ENCODE measurements at regions not wholly inside any gene's neighbourhood (a gene's known extent, or its start where the extent isn't known, plus 50 kb on each side); places are given as distances from the start of the nearest gene placed in this dataset.

DNA sequence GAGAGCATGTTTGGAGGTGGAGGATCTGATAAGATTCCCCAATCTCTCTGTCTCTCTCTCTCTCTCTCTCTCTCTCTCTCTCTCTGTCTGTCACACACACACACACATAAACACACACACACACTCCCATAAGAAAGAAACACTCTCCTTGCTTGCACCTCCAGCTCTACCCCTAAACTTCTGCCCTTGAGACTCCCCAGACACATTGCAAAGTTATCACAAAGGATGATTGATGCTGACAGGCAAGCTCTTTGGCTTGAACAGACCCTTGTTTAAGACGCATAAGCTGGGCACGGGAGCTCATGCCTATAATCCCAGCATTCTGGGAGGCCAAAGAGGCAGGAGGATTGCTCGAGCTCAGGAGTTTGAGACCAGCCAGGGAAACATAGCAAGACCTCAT is 78.2 kb downstream of the NAV1 start:
- TF ChIP-seq GLIS3 (CRISPR knock-in tag; IDR thresholded peaks at IDR 0.05) (no peak), ZFP3 (CRISPR knock-in tag; IDR thresholded peaks at IDR 0.05) (no peak), ZNF70 (CRISPR knock-in tag; IDR thresholded peaks at IDR 0.05) (no peak), PPARA (CRISPR knock-in tag; IDR thresholded peaks at IDR 0.05; ENCODE audit: borderline replicate concordance) (no peak), CSRNP3 (CRISPR knock-in tag; IDR thresholded peaks at IDR 0.05) (no peak), PATZ1 (CRISPR knock-in tag; IDR thresholded peaks at IDR 0.05; ENCODE audit: borderline replicate concordance) (no peak), CSDC2 (CRISPR knock-in tag; IDR thresholded peaks at IDR 0.05) (no peak), BACH2 (CRISPR knock-in tag; IDR thresholded peaks at IDR 0.05; ENCODE audit: borderline replicate concordance) (no peak), RARB (CRISPR knock-in tag; IDR thresholded peaks at IDR 0.05) (no peak), TCF4 (CRISPR knock-in tag; IDR thresholded peaks at IDR 0.05; ENCODE audit: borderline replicate concordance) (no peak), ESRRG (CRISPR knock-in tag; IDR thresholded peaks at IDR 0.05) (no peak), ARNTL (CRISPR knock-in tag; IDR thresholded peaks at IDR 0.05; ENCODE audit: borderline replicate concordance, low read depth) (no peak), ZNF8 (CRISPR knock-in tag; IDR thresholded peaks at IDR 0.05) (no peak), TOX (CRISPR knock-in tag; IDR thresholded peaks at IDR 0.05; ENCODE audit: borderline replicate concordance) (no peak)
- TF ChIP-seq, protein P1, sequence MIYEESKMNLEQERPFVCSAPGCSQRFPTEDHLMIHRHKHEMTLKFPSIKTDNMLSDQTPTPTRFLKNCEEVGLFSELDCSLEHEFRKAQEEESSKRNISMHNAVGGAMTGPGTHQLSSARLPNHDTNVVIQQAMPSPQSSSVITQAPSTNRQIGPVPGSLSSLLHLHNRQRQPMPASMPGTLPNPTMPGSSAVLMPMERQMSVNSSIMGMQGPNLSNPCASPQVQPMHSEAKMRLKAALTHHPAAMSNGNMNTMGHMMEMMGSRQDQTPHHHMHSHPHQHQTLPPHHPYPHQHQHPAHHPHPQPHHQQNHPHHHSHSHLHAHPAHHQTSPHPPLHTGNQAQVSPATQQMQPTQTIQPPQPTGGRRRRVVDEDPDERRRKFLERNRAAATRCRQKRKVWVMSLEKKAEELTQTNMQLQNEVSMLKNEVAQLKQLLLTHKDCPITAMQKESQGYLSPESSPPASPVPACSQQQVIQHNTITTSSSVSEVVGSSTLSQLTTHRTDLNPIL (CRISPR knock-in tag; IDR thresholded peaks at IDR 0.05; ENCODE audit: low read depth) = no peak
- TF ChIP-seq, protein P2, sequence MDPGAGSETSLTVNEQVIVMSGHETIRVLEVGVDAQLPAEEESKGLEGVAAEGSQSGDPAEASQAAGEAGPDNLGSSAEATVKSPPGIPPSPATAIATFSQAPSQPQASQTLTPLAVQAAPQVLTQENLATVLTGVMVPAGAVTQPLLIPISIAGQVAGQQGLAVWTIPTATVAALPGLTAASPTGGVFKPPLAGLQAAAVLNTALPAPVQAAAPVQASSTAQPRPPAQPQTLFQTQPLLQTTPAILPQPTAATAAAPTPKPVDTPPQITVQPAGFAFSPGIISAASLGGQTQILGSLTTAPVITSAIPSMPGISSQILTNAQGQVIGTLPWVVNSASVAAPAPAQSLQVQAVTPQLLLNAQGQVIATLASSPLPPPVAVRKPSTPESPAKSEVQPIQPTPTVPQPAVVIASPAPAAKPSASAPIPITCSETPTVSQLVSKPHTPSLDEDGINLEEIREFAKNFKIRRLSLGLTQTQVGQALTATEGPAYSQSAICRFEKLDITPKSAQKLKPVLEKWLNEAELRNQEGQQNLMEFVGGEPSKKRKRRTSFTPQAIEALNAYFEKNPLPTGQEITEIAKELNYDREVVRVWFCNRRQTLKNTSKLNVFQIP (CRISPR knock-in tag; IDR thresholded peaks at IDR 0.05; ENCODE audit: borderline replicate concordance, low read depth) = no peak
- TF ChIP-seq, protein P3, sequence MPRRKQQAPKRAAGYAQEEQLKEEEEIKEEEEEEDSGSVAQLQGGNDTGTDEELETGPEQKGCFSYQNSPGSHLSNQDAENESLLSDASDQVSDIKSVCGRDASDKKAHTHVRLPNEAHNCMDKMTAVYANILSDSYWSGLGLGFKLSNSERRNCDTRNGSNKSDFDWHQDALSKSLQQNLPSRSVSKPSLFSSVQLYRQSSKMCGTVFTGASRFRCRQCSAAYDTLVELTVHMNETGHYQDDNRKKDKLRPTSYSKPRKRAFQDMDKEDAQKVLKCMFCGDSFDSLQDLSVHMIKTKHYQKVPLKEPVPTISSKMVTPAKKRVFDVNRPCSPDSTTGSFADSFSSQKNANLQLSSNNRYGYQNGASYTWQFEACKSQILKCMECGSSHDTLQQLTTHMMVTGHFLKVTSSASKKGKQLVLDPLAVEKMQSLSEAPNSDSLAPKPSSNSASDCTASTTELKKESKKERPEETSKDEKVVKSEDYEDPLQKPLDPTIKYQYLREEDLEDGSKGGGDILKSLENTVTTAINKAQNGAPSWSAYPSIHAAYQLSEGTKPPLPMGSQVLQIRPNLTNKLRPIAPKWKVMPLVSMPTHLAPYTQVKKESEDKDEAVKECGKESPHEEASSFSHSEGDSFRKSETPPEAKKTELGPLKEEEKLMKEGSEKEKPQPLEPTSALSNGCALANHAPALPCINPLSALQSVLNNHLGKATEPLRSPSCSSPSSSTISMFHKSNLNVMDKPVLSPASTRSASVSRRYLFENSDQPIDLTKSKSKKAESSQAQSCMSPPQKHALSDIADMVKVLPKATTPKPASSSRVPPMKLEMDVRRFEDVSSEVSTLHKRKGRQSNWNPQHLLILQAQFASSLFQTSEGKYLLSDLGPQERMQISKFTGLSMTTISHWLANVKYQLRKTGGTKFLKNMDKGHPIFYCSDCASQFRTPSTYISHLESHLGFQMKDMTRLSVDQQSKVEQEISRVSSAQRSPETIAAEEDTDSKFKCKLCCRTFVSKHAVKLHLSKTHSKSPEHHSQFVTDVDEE (CRISPR knock-in tag; IDR thresholded peaks at IDR 0.05) = no peak
- no peak for ATAC-seq

GRCh38 chr1:201618389-201618788 is 79.5 kb downstream of the NAV1 start:
- TF ChIP-seq CSDC2 (CRISPR knock-in tag; IDR thresholded peaks at IDR 0.05) = no peak
- no peak for TF ChIP-seq ZNF565 (CRISPR knock-in tag; conservative IDR thresholded peaks at IDR 0.05; ENCODE audit: low read depth)
- TF ChIP-seq ZNF8 (CRISPR knock-in tag; IDR thresholded peaks at IDR 0.05) = no peak
- no peak for TF ChIP-seq OSR1 (CRISPR knock-in tag; IDR thresholded peaks at IDR 0.05)
- ATAC-seq = no peak

- ATAC-seq = no peak
- no peak for TF ChIP-seq PATZ1 (CRISPR knock-in tag; IDR thresholded peaks at IDR 0.05; ENCODE audit: borderline replicate concordance)
- TF ChIP-seq, protein P1 (CRISPR knock-in tag; IDR thresholded peaks at IDR 0.05; ENCODE audit: low read depth) = no peak
- TF ChIP-seq GLIS3 (CRISPR knock-in tag; IDR thresholded peaks at IDR 0.05) = no peak
- TF ChIP-seq OSR1 (CRISPR knock-in tag; IDR thresholded peaks at IDR 0.05) = no peak
- TF ChIP-seq TOX (CRISPR knock-in tag; IDR thresholded peaks at IDR 0.05; ENCODE audit: borderline replicate concordance) = no peak
- no peak for TF ChIP-seq ZFP3 (CRISPR knock-in tag; IDR thresholded peaks at IDR 0.05)
- TF ChIP-seq ZNF565 (CRISPR knock-in tag; conservative IDR thresholded peaks at IDR 0.05; ENCODE audit: low read depth) = no peak
- no peak for TF ChIP-seq ZNF70 (CRISPR knock-in tag; IDR thresholded peaks at IDR 0.05)
- TF ChIP-seq ZFP30 (CRISPR knock-in tag; IDR thresholded peaks at IDR 0.05) = no peak
- TF ChIP-seq ARNTL (CRISPR knock-in tag; IDR thresholded peaks at IDR 0.05; ENCODE audit: borderline replicate concordance, low read depth) = no peak
- no peak for TF ChIP-seq ESRRG (CRISPR knock-in tag; IDR thresholded peaks at IDR 0.05)
- no peak for TF ChIP-seq ZC3H10 (CRISPR knock-in tag; IDR thresholded peaks at IDR 0.05)
These were observed 80.0 kb downstream of the NAV1 start for GRCh38 chr1:201618905-201619304.
